RWPE2 (cell line): ENCODE measurements at regions not wholly inside any gene's neighbourhood (a gene's known extent, or its start where the extent isn't known, plus 50 kb on each side); places are given as distances from the start of the nearest gene placed in this dataset.

Source experiments
- ATAC-seq: fragments of 200-7000 bp; cut with Tn5 transposase; 3 replicates; pipeline ENCODE4 v1.9.1; 2021; ENCODE audit warnings: low read depth
- DNase-seq: peaks from one replicate; pipeline ENCODE4 v3.0.0-alpha.2; 2020; ENCODE audit warnings: low spot score
- H3K27ac ChIP-seq: fragments of 450-650 bp; 2 replicates; pipeline ENCODE4 v1.5.1; 2017; ENCODE audit warnings: mild to moderate bottlenecking; ENCODE audit not compliant: poor library complexity, severe bottlenecking
- H3K27me3 ChIP-seq: fragments of 250-450 bp; sonication (Bioruptor Pico); 2 replicates; pipeline ENCODE4 v1.5.1; 2021; ENCODE audit warnings: mild to moderate bottlenecking, moderate library complexity; ENCODE audit not compliant: insufficient read depth, poor library complexity, severe bottlenecking
- H3K36me3 ChIP-seq: fragments of 250-450 bp; sonication (Bioruptor Pico); 2 replicates; pipeline ENCODE4 v1.5.1; 2020; ENCODE audit warnings: low read depth, mild to moderate bottlenecking, moderate library complexity
- H3K4me1 ChIP-seq: fragments of 250-450 bp; sonication (Bioruptor Pico); 2 replicates; pipeline ENCODE4 v1.5.1; 2021; ENCODE audit warnings: mild to moderate bottlenecking, moderate library complexity; ENCODE audit not compliant: insufficient read depth, poor library complexity, severe bottlenecking
- H3K4me3 ChIP-seq: fragments of 250-450 bp; sonication (Bioruptor Pico); 2 replicates; pipeline ENCODE4 v1.5.1; 2021; ENCODE audit warnings: mild to moderate bottlenecking, moderate library complexity; ENCODE audit not compliant: severe bottlenecking
- H3K9me3 ChIP-seq: fragments of 250-450 bp; sonication (Bioruptor Pico); 2 replicates; pipeline ENCODE4 v1.5.1; 2021; ENCODE audit warnings: mild to moderate bottlenecking, moderate library complexity; ENCODE audit not compliant: severe bottlenecking
- TF ChIP-seq, protein P1 (sequence below): fragments of 450-650 bp; IDR thresholded peaks from one replicate; pipeline ENCODE4 v1.5.1; 2017; ENCODE audit warnings: mild to moderate bottlenecking, moderate library complexity; ENCODE audit not compliant: poor library complexity, severe bottlenecking

- Histone ChIP-seq H3K27me3 (no peaks in the 10 kb centered on the region), H3K27ac (no peak overlapping the region), H3K36me3 (no peaks in the 10 kb centered on the region), H3K4me3 (no peak overlapping the region), H3K9me3 (no peaks in the 10 kb centered on the region), H3K4me1 (peaks cover 28% of the 10 kb centered on the region)
- DNase-seq (no peak), ATAC-seq (no peak)
- TF ChIP-seq, protein P1, sequence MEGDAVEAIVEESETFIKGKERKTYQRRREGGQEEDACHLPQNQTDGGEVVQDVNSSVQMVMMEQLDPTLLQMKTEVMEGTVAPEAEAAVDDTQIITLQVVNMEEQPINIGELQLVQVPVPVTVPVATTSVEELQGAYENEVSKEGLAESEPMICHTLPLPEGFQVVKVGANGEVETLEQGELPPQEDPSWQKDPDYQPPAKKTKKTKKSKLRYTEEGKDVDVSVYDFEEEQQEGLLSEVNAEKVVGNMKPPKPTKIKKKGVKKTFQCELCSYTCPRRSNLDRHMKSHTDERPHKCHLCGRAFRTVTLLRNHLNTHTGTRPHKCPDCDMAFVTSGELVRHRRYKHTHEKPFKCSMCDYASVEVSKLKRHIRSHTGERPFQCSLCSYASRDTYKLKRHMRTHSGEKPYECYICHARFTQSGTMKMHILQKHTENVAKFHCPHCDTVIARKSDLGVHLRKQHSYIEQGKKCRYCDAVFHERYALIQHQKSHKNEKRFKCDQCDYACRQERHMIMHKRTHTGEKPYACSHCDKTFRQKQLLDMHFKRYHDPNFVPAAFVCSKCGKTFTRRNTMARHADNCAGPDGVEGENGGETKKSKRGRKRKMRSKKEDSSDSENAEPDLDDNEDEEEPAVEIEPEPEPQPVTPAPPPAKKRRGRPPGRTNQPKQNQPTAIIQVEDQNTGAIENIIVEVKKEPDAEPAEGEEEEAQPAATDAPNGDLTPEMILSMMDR, result no peak
These were observed 150.4 kb upstream of the MAX start for GRCh38 chr14:65252482-65253255.

GRCh38 chr14:65255029-65255545 lies 152.8 kb upstream of the MAX start:
- TF ChIP-seq, protein P1, result no peak
- H3K4me3 ChIP-seq, result no peak overlapping the region
- H3K36me3 ChIP-seq, result no peaks in the 10 kb centered on the region
- H3K4me1 ChIP-seq, result peaks cover 41% of the 10 kb centered on the region
- no peaks in the 10 kb centered on the region for H3K27me3 ChIP-seq
- no peak for DNase-seq
- peak; percentile 78 for ATAC-seq
- no peaks in the 10 kb centered on the region for H3K9me3 ChIP-seq
- H3K27ac ChIP-seq, result peak overlapping the region; percentile 72

DNA sequence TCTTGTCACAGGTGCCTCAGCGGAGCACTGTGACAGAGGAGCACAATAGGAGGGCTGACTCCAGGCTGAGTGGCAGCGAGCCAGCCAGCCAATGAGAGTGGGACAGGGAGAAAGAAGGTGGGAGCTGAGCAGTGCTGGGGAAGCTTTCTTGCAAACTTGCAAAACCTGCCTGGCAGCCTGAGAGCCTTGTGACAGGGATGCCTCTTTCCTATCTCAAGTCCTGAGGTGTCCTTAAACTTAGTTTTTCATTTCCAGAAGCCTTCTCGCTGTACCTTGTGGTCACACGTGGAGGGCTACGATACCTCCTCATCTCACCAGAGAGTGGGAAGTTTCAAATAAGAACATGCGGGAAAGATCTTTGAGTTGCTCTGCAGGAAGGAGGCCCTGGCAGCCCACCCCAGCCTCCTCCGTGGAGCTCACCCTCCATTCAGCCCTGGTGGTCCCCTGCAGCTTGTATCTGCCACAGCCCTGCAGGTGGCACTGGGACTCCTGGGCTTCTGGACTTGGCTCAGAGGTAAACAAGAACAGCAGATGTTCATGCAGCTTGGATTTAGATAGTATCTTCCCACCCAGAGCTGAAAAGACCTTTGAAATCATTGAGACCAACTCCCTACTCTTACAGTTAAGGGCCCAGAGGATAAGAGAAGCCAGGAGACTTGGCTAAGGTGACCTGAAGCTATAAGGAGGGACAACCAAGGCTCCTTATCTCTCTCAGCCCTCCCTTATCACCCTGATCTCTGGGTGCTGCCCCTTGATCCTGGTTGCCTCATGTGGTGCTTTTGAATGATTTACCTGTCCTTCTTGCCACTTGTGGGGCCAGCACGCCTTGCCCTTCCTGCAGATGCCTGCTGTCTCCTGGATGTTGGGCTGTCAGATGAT lies 153.5 kb upstream of the MAX start:
- Histone ChIP-seq H3K4me1 (peaks cover 41% of the 10 kb centered on the region), H3K36me3 (no peaks in the 10 kb centered on the region), H3K4me3 (no peak overlapping the region), H3K27ac (peak overlapping the region; percentile 72), H3K27me3 (no peaks in the 10 kb centered on the region), H3K9me3 (no peaks in the 10 kb centered on the region)
- DNase-seq (peak; percentile 83), ATAC-seq (peak; percentile 52)
- TF ChIP-seq, protein P1, result no peak

DNA sequence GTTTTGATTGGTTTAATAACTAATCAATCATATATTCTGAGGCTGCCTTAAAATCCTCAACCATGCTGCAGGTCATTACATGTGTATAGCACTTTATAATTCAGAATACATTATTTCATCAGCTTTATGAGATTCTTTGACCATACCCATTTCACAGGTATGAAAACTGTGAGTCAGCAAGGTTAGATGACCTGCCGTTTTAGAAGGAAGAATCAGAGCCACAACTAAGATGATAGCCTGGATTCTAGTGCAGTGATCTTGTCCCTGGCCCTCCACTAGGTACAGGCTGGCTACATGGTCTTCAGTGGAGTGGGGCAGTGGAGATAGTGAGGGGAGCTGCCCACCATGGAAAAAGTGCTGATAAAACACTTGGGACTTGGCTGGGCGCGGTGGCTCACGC lies 154.4 kb upstream of the MAX start:
- Histone ChIP-seq H3K4me1 (peaks cover 36% of the 10 kb centered on the region), H3K27ac (no peak overlapping the region), H3K36me3 (no peaks in the 10 kb centered on the region), H3K9me3 (no peaks in the 10 kb centered on the region), H3K4me3 (no peak overlapping the region), H3K27me3 (no peaks in the 10 kb centered on the region)
- TF ChIP-seq, protein P1, result no peak
- no peak for ATAC-seq
- DNase-seq, result no peak
